ENCODE measurements at regions not wholly inside any gene's neighbourhood (a gene's known extent, or its start where the extent isn't known, plus 50 kb on each side); places are given as distances from the start of the nearest gene placed in this dataset.

DNA sequence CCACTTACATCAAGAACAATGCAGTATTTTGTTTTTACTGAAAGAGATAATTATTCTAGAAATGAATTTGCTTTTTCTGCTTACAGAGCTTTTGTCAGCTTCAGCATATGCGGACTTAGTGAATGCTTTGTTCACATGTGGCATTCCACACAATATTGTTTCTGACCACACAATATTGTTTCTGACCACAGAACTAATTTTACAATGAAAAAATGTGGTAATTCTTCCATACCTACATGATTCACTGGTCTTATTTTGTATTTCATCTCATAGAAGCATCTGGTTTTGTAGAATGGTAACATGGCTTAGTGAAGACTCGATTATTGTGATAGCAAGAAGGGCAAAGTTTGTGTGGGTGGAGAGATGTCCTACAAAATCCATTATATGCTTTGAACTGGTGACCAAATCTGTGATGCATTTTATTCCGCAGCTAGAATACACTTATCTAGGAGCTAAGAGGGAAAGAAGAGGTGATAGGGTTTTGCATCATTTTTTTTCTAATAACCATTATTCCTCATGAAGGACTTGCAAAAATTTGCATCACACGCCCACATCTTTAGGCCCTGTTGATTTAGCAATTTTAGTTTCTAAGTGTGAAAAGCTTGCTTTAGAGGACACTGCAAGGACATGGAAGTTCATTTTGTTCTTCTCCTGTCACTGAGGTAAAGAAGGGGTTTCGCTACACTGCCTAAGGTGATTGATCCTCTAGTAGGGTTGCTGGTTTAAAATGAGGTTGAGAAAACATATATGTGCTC lies 75.3 kb downstream of the HLX start:
- TF ChIP-seq, protein P1, sequence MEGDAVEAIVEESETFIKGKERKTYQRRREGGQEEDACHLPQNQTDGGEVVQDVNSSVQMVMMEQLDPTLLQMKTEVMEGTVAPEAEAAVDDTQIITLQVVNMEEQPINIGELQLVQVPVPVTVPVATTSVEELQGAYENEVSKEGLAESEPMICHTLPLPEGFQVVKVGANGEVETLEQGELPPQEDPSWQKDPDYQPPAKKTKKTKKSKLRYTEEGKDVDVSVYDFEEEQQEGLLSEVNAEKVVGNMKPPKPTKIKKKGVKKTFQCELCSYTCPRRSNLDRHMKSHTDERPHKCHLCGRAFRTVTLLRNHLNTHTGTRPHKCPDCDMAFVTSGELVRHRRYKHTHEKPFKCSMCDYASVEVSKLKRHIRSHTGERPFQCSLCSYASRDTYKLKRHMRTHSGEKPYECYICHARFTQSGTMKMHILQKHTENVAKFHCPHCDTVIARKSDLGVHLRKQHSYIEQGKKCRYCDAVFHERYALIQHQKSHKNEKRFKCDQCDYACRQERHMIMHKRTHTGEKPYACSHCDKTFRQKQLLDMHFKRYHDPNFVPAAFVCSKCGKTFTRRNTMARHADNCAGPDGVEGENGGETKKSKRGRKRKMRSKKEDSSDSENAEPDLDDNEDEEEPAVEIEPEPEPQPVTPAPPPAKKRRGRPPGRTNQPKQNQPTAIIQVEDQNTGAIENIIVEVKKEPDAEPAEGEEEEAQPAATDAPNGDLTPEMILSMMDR (IDR thresholded peaks at IDR 0.05), result no peak
- TF ChIP-seq POLR2A (IDR thresholded peaks at IDR 0.05), result no peak
- ATAC-seq (no peak), DNase-seq (no peak)
- 73 to 76% methylated on average over 5 of the region's 5 CpGs for WGBS, 2 donors
- H3K4me3 ChIP-seq, result no peak overlapping the region
- no peaks in the 10 kb centered on the region for H3K36me3 ChIP-seq (replicated peaks in 1 of 2; ENCODE audit: insufficient read depth in 1 of 2, low read depth in 2 of 2)
- no peaks in the 10 kb centered on the region for H3K4me1 ChIP-seq
- intact Hi-C loops (cut with DNase I), result no loop called here
- no peak overlapping the region for H3K27ac ChIP-seq
- peaks cover 0 to 2% (median 0%) of the 10 kb centered on the region in 3 donors for H3K9me3 ChIP-seq
- no peaks in the 10 kb centered on the region for H3K27me3 ChIP-seq

DNA sequence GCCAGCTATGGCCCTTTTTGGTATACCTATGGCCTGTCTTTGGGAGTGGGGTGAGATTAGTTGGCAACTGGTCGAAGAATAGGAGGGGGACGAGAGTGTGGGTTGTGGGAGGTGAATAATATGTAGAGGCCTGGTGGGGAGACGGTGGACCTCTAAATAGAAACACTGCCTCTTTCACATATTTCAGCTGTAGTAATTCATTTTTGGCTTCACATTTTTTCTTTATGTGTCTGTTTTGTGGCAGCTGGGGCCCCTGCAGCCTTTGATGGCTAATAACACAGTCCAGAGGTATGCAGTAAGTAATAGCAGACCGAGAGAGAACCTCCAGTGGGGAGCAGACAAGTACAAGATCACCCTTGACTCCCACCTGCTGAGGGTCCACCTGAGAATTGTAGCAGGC lies 75.9 kb downstream of the HLX start:
- intact Hi-C loops (cut with DNase I), result no loop called here
- Histone ChIP-seq H3K27me3 (no peaks in the 10 kb centered on the region), H3K4me1 (no peaks in the 10 kb centered on the region), H3K36me3 (replicated peaks in 1 of 2; ENCODE audit: insufficient read depth in 1 of 2, low read depth in 2 of 2) (no peaks in the 10 kb centered on the region), H3K4me3 (no peak overlapping the region), H3K9me3 (peaks cover 0 to 2% (median 0%) of the 10 kb centered on the region in 3 donors), H3K27ac (no peak overlapping the region)
- 62 to 71% methylated on average over 4 of the region's 4 CpGs for WGBS, 2 donors
- DNase-seq, result no peak
- TF ChIP-seq, protein P1 (IDR thresholded peaks at IDR 0.05), result no peak
- no peak for TF ChIP-seq POLR2A (IDR thresholded peaks at IDR 0.05)
- ATAC-seq, result no peak

DNA sequence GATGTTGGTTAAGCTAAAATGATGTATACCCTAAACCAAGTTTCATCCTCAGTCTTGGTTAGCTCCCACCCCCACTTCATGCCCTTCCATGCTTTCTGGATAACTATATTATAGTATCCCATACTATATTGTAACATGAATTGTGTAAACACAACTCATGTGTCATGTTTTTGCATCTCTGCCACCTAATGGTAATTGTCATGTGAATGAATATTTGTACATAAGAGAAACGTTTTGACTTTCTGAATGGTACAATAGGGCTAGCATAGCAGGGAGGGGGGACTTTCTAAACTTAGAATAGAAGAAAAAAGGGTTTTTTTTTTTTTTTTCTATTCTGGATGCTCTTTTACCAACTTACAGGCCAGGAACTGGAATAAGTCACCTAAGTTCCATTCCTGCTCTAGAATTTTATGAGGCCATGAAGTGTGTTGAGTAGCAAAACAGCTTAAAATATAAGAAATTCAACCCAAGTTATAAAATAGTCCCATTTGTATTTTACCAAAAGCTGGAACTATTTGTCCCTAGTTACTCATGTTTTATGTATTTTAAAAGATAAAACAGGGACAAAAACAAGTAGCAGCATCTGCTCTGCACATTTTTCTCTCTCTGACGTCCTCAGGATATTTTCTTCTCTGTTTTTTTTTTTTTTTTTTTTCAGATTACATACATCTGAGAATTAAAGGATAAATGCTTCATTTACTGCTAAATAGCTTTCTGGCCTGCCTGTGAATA lies 77.4 kb downstream of the HLX start:
- TF ChIP-seq, protein P1 (IDR thresholded peaks at IDR 0.05), result no peak
- TF ChIP-seq POLR2A (IDR thresholded peaks at IDR 0.05), result no peak
- Histone ChIP-seq H3K27ac (no peak overlapping the region), H3K9me3 (no peaks in the 10 kb centered on the region), H3K4me1 (no peaks in the 10 kb centered on the region), H3K36me3 (replicated peaks in 1 of 2; ENCODE audit: insufficient read depth in 1 of 2, low read depth in 2 of 2) (no peaks in the 10 kb centered on the region), H3K4me3 (no peak overlapping the region), H3K27me3 (no peaks in the 10 kb centered on the region)
- WGBS, 2 donors, result 42 to 52% methylated on average over 2 of the region's 2 CpGs
- DNase-seq (no peak), ATAC-seq (no peak)
- intact Hi-C loops (cut with DNase I), result no loop called here

DNA sequence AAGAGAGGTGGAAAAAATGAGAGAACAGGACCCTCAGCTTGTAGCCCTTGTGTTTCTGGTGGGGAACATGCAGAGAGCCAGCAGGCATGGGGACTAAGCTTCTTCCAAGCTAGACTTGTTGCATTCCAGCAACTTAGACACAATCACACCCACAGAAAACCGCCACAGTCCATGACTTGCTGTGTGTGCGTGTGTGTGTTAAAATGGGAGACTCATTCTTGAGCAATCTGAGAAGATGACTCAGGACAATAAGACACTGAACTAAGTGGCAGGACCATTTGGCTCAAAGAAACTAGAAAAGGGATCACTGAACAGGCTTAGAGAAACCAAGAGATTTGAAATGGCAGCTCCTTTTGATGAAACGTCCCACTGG lies 78.0 kb downstream of the HLX start:
- Histone ChIP-seq H3K27ac (no peak overlapping the region), H3K36me3 (replicated peaks in 1 of 2; ENCODE audit: insufficient read depth in 1 of 2, low read depth in 2 of 2) (no peaks in the 10 kb centered on the region), H3K27me3 (no peaks in the 10 kb centered on the region), H3K9me3 (no peaks in the 10 kb centered on the region), H3K4me3 (no peak overlapping the region), H3K4me1 (no peaks in the 10 kb centered on the region)
- intact Hi-C loops (cut with DNase I), result no loop called here
- peak in 1 of 4 donors; percentile 44 for DNase-seq
- ATAC-seq, result peak; percentile 55
- no peak for TF ChIP-seq POLR2A (IDR thresholded peaks at IDR 0.05)
- TF ChIP-seq, protein P1 (IDR thresholded peaks at IDR 0.05), result no peak
- 55 to 71% methylated on average over 3 of the region's 3 CpGs for WGBS, 2 donors

All from body of pancreas (tissue), 4 donors.